ENCODE measurements at regions not wholly inside any gene's neighbourhood (a gene's known extent, or its start where the extent isn't known, plus 50 kb on each side); places are given as distances from the start of the nearest gene placed in this dataset.

DNA sequence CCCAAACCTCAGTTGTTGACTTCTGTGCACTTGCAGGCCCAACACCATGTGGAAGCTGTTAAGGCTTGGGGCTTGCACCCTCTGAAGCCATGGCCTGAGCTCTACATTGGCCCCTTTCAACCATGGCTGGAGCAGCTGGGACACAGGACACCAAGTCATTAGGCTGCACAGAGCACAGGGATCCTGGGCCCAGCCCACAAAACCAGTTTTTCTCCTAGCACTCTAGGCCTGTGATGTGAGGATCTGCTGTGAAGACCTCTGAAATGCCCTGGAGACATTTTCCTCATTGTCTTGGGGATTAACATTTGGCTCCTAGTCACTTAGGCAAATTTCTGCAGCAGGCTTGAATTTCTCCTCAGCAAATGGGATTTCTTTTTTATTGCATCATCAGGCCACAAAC lies 1255.7 kb downstream of the ZPLD1 start:
- DNase-seq = no peak

DNA sequence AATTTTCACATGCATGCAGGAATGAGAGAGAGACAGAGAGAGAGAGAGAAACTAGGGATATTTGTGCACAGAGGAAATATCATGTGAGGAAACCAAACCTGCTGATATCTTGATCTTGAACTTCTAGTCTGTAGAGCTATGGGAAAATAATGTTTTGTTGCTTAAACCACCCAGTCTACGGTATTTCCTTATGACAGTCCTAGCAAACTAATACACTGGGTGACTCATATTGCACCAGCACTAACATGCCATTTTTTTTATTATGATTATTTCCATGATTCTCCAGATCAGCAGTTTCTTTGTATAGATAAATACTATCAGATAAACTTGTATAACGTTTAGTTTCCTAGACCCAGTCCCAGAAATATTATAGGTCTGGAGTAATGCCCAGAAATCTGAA lies 1259.0 kb downstream of the ZPLD1 start:
- DNase-seq = no peak

DNA sequence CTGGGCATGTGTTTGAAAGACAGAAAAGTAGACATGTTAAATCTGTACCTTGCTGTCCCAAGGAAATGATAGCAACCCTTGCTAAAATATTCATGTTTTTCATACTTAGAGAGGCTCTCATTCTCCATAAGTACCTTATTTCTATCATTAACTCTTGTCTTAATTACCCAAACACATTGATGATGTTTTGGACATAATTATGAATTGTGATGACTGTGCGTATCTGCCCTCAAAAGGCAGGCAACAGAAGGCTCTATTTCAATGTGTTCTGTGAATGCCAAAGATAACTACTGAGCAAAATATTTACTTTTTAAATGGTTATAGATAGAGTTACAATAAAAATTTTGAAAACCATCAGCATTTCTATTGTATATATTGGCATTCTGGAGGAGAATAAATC lies 1263.8 kb downstream of the ZPLD1 start:
- no peak for DNase-seq

DNA sequence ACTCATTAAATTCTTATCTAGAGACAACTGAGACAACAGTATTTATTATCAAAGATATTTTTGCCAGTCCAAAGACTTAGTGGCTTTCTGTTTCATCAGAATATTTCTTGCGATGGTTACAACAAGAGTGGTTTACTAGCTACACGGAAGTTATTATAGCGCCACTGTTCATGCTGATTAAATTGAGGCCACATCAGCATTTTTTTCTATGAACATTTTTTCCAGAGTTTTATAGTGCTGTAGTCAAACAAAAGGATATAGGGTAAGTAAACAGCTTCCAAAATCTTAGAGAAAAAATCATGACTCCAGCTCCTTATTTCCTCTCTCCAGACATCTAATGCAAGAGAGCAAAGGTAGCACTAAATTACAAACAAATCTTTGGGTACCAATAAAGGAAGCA lies 1264.4 kb downstream of the ZPLD1 start:
- DNase-seq = no peak

DNA sequence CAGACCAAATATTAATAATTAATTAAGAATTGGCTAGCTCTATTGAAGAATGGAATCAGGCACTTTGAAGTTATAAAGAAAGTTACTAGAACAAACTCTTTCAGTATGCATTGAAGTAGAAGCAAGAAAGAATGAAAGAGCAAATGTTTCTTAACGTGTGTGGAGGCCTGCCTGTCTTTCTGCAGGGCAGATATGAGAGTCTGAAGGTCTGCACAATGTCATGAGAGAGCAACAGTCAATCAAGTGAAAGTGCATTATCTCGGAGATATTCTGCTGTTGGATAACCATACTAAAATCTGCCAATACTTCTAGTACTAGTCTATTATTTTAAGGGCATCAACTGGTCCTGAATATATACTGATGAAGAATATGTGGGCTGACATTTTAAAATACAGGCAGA lies 1270.8 kb downstream of the ZPLD1 start:
- DNase-seq = no peak

DNA sequence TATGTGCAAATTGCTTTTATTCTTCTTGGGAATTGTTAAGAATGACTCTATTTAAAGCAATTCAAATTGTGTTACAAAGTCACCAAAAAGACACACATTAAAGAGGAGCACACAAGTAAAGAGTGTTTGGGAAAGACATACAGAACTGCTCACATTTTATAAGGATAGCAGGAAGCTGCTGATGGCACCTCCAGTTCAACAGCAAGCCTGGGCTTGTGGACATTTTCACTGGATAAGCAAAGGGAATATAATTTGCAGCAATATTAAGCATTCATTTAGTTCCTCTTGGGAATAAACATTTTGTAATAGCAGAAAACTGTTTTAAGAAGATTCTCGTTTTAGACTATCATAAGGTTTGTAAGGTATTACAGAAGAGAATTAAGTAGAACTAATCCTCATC lies 1271.9 kb downstream of the ZPLD1 start:
- DNase-seq = no peak

DNA sequence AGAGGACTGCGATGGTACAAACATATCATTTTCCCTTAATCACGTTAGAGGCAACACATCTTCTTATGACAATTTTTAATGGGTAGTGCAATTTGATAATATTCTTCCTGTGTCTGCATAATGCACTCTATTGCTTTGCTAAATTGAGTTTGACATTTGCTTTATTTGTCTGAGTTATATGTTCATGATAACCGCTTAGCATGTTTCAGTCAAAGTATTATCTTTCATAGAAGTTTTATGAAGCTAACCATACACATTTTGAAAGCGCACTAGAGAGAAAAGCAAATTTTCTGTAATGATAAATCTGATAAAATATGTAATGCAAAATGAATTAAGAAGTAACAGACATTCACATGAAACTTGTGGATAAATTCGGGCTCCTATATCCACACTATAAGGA lies 1276.9 kb downstream of the ZPLD1 start:
- no peak for DNase-seq

DNA sequence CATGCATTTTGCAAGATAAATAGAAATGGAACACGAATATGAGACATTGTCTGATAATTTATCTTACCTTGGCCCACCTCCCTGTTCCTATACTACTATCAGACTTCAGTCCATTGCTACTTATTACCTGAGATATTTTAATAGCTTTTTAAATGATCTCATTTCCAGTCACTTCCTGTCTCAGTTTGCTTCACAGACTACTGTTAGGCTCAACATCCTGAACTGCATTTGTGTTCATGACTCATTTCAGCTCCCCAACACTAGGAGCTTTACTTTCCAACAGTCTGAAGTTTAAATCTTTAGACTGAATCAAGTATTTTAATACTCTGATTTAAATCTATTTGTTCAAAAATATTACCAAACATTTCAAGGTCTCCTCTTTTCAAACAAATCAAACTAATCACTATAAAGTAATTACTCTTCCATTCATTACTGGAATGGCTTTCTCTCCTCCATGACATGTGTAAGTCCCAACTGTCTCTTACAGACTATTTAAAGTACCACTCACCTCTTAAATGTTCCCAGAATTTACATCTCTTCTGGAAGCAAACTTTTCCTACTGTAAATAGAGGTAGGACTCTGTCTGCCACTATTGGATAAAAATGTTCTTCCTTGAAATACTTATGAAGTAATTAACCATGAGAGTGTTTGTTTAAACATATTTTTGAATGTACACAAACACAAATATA lies 1277.6 kb downstream of the ZPLD1 start:
- no peak for DNase-seq

DNA sequence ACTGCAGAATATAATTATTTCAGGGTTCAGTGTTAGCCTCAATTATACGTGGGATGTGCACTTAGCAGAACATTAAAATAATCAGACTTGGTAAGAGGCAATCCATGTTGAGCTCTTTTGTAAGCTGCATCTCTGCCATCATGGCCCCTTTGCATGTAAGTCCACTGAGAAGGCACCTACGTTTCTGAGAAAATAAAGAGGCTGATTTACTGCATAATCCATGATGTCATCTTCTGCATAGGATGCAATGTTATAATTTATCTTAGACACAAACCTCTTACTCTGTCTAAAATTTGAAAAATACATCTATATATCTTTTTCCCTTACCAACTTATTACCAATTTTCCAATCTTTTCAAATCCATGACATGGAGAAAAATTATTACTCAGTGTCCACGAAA lies 1294.7 kb downstream of the ZPLD1 start:
- DNase-seq = no peak

DNA sequence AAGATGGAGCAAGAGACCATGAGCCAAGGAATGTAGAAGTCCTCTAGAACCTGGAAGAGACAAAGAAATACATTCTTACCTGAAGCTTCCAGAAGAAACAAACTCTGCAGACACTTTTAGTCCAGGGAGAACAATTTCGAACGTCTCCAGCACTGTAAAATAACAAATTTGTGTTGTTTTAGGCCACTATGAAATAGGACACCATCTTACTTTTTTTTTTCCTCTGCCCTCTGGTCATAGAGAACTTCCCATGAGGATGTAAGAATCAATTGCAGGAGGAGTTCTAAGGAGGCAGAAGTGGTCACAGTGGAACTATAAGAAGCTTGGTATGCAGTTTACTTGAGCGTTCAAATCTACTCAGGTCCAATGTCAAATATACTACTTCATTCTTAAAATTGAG lies 1295.9 kb downstream of the ZPLD1 start:
- DNase-seq = no peak

DNA sequence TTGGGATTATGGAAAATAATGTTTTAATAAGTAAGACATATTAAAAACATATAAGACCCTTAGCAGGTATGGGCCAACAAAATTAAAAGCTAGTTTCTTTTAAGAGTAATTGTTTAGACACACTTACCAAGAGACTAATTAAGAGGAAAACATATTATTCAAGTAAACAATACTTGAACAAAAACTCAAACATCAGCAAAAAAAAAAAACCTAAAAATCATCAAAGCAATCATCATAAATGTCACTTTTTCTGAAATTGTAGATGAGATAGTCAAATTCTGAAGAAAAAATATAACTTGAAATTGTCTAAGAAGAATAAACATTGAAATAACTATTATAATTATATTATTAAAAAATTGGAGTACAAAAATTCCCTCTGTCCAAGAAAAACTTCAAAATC lies 1318.2 kb downstream of the ZPLD1 start:
- DNase-seq = no peak

DNA sequence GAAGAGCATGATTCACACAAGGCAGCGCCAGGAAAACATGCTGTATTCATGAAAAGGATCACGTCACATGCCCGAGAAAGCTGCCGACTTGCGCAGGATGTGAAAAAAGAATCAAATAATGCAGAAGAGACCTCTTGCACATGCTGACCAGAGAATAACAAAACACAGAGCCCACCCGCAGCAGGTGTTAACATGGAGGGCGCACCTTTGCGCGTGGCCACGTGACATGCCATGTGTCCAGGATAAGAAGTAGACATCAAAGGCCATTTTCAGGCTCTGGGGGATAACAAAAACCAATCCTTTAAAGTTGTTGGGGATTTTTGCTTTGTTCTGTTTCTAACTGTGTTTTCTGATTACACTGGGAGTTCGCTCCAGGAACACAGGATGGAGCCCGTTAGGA lies 1332.8 kb downstream of the ZPLD1 start:
- DNase-seq = no peak

DNA sequence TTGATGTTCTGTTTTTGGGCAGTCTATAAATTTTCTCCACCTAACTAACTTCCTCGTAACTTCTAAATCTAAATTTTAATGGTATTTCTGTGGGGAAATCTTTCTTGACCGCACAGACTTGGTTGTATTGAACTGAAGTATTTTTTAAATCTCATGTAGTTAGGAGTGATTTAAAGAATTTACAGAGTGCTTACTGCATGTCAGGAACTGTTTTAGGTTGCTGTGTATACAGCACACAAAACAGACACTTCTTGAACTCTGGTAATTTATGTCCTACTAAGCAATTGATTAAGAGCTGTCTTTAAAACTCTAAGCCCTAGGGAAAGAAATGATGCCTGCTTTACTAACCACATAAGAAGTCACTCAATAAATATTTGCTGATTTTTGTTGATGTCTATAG lies 1350.2 kb downstream of the ZPLD1 start:
- DNase-seq = no peak

DNA sequence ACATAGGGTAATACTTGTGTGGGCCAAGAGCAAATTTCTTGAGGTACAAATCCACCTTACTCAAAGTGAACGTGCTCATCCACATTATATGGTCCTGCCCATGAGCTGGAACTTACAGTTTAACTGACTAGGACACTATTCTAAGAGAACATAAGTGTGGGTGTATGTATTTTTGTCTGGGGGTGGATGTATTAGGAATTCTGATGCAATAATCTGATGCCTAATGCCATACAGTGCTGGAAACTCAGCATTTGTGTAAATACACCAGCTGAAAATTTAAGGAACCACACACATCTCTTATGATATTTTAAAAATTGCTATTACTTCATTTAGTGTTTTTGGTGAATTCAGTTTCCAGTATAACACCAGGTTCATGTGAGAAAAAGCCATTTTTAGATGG lies 1350.7 kb downstream of the ZPLD1 start:
- no peak for DNase-seq

DNA sequence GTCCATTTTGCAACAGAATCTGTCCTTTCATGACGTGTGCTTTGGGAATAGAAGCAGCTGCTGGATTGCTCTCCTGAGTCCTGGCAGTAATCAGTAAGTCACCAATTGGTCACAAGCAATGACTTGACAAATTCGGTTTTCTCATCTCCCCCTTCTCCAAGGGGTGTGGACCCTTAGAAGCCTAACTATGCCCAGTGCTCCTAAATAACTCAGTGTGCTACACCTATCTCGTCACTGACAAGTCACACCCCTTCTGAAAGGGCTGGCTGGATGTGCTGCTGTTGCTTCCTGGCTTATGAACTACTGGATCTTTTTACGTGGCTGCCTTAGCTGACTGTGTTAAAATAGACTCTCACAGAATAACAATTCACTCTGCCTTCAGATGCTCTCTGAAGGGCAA lies 1351.5 kb downstream of the ZPLD1 start:
- no peak for DNase-seq

DNA sequence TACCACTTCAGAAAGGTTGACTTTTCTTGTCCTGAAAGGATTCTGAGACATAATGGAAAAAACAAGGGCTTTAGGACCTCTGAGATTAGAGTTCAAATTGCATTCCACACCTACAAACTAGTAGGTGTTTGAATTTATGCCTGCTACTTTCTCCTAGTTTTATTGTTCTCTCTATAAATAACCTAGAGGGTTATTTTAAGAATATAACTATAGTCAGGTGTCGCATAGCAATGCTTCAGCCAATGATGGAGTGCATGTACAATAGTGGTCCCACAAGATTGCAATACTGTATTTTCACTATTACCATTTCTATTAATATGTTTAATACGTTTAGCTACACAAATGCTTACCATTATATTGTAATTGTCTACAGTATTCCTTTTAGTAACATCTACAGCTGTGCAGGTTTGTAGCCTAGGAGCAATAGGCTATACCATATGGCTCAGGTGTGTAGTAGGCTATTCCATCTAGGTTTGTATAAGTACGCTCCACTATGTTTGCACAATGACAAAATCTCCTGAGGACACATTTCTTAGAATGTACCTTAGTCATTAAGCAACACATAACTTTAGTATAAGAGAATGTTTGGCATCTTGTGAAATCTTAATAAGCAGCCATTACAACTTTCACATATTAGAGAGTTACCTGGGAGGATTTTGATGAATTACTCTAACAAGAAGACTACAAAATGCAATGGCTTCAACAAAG lies 1352.5 kb downstream of the ZPLD1 start:
- DNase-seq = no peak

DNA sequence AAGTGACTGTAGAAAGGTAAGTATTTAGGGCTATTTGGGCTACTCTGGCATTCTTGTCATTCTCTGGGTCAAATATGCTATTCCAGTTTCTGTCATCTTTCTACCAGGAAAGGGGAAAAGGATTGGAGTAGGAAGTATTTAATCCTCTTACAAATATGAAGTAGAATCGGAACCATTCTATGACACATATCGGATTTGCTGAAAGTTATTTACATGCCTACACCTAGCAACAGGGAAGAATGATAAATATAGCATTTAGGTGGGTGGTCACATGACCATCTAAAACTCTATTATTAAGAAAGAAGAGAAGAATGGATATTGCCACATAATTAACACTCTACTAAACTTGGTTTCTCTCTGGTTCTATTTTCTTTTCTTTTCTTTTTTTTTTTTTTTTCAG lies 1353.1 kb downstream of the ZPLD1 start:
- DNase-seq = no peak

DNA sequence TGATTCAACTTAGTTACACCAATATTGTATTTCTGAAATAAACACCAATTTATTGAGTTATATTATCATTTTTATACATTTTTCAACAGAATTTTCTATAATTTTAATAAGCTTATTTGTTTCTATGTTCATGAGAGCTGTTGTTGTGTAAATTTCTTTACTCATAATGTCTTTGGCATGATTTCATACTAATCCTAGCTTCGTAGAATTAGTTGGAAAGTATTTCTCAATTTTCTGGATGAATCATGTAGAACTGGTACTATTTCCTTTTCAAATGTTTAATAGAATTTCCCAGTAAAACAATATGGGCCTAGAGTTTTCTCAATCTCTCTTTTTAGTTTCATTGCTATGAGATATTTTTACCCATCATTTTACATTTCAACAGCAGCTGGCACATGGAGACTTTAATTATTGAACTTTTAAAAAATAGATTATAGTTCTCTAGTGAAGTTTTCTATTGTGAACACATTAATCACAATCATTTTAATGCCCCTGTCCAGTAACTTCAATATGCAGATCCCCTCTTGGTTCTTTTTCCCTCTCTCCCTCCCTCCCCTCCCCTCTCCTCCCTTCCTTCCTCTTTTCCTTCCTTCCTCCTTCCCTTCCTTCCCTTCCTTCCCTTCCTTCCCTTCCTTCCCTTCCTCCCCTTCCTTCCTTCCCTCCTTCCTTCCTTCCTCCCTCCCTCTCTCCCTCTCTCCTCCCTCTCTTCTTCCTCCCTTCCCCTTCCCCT lies 1357.1 kb downstream of the ZPLD1 start:
- DNase-seq = no peak

DNA sequence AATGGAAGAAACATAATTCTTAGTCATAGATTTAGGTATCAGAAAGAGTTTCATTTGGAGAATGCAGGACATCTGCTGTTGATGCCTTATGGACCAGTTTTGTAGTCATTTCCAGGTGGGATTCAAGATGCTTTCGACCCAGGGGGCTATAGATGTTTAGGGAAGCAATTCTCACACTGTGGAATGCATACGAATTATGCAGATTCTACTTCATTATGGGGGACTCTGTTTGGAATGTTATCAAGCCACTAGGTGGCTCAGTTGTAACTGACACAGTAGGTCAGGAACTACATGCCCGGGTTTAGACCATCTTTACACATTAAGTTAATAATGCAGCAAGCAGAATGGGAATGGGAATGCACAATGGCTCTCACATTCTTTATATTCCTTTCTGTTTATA lies 1359.8 kb downstream of the ZPLD1 start:
- no peak for DNase-seq

DNA sequence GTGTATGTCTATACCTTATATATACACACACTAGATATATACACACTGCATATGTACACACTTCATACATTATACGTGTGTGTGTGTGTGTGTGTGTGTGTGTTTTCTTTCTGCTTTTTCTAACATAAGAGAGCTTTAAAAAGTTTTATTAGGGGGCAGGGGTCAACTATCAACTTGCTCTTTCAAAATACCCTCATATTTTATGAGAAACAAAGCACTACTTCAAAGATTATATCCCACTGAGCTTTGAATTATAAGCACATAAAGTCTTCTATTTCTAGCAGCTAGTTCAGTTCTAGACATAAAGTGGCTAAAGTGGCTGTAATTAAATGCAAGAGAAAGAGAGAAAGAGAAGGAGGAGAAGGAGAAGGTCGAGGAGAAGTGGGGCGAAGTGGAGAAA lies 1361.3 kb downstream of the ZPLD1 start:
- no peak for DNase-seq

DNA sequence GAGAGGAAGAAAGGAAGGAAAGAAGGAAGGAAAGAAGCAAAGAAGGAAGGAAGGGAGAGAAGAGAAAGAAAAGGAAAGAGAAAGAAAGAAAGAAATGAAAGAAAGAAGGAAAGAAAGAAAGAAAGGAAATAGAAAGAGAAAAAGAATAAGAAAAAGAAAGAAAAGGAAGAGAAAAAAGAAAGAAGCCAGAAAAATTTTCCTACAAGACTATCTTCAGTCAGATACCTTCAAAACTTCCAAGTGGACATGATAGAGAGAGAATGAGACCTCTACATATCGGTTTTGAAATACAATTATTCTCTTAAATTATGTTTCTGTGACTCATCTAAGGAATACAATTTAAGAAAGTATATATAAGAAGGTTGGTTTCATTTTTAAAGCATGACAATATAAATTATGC lies 1369.0 kb downstream of the ZPLD1 start:
- no peak for DNase-seq

DNA sequence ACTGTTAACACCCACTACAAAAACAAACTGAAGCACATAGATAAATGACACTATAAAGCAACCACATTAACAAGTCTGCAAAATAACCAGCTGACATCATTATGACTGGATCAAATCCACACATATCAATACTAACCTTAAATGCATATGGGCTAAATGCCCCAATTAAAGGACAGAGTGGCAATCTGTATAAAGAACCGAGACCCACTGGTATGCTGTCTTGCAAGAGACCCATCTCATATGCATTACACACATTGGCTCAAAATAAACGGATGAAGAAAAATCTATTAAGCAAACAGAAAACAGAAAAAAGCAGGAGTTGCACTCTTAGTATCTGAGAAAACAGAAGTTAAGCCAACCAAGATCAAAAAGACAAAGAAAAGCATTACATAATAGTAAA lies 1375.4 kb downstream of the ZPLD1 start:
- no peak for DNase-seq

DNA sequence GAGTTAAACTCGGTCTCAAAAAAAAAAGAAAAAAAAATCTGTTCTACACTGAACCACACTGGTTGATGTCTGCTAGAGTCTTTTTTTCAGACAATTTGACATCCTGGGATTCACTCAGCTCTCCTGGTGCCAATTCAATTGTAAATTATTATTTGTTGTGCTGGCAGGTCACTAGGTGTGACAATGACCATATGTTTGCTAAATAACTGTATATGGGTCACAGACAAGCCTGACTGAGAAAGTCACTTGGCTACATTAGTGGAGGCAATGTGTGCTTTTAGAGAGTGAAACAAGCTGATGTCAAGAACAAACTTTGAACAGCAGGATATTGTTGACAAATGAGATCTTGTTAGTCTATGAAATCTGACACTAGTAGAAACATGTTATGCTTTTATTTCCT lies 1379.1 kb downstream of the ZPLD1 start:
- DNase-seq = no peak

DNA sequence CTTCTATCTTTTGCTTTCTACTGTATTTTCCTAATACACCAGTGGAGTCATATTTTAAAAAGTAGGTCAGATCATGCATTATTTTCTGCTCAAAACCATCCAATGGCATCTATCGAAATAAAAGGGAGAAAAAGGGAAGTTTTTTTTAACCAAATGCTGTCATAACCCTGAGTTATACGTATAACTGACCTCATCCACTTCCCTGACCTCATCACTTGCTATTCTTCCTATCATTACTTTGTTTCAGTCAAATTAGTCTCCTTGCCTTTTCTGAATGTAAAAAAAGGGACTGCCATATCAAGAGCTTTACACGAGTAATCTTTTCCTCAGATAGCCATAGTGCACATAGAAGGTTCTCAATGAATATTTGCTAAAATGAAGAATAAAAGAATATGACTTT lies 1383.6 kb downstream of the ZPLD1 start:
- no peak for DNase-seq

Data from activated gamma-delta T cell treated with Interleukin-2 at 50 U/mL for 16 hours (primary cell).